ENCODE measurements at regions not wholly inside any gene's neighbourhood (a gene's known extent, or its start where the extent isn't known, plus 50 kb on each side); places are given as distances from the start of the nearest gene placed in this dataset.
A peak's percentile ranks its signal among the peaks of the same experiment; 100 is the strongest.
"Not testable (repeated sequence)": the region's sequence is repeated elsewhere in the genome, so short reads cannot be mapped to it uniquely, and the experiment has no call there.

DNA sequence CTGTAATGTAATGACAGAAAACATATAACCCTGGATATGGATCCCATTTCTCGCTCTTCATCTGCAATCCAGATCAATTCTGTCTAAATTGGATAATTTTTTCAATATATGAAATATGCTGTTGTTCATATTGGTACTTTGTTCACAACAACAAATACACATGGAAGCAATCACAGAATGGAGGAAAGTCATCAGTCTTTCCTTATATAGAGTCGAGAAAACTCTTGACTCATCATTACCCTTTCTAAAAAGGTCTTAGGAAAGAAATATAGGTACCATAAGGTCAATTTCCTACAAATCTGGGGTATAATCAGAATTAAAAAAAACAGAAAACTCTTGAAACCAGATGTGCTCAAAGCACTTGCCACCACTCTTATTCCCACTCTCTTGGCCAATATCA is 677.6 kb upstream of the ID4 start:
- DNase-seq: no peak

DNA sequence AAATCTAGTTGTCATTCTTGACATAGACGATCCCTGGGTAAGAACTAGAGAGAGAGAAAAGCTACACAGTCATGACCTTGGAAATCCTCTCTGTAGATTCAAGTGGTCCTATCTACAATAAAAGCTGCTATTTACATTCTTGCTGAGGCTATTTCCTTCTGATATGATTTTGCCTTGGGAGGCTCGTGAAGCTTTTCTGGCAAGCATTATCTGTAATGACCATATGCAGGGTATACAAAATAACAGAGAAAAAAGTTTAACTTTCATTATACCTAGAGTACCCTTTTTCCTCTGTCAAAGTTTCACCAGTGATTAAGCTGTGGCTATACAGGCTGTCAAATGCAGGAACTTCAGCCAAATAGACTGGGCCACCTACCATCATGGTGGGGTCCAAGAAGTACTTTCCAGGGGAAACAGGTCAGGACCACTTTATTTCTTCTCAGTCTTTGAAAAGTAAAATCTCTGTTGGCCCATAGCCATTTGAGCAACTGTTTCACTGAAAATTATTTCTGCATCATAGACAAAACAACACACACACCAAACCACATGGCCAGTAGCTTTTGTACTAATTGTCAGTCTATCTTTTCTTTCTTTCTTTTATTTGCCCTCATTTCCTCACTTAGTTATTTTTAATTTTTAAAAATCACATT is 677.0 kb upstream of the ID4 start:
- DNase-seq: no peak

DNA sequence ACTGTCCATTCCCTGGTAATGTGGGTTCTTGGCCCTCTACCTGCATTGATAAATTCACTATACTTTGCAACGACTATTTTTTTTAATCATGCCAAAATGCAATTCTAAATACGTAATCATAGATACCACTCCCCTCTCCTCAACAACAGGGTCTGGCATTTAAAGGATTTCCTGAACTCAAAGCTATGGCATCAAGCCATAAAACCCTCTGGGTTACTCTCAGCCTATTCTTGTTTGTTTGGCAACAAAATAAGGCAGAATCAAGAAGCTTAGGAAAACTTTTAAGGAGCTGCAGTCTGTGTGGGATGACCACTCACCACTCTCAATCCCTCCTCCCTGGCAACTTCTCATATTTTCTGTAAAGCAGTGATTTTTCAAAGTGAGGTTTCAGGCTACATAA is 669.9 kb upstream of the ID4 start:
- no peak for DNase-seq

DNA sequence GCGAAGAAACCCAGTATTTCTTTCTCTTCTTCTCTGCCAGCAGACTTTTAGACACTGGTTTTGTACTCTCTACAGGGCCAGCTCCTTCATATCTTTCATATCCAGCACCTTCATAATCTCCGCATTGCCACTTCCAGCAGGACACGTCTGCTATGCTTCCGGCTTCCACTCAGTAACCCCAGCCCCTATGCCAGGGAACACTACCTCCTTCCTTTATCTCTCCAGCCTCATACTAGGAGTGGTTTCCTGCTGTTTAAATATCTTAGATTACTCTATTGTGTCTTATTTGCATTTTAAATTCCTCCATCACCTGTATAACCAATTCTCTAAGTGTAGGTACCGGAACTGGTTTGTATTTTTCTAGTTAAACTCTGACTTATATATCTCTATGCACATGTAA is 667.8 kb upstream of the ID4 start:
- no peak for DNase-seq

- no peak for DNase-seq
Observed at GRCh38 chr6:19175023-19175422, 662.1 kb upstream of the ID4 start.

DNA sequence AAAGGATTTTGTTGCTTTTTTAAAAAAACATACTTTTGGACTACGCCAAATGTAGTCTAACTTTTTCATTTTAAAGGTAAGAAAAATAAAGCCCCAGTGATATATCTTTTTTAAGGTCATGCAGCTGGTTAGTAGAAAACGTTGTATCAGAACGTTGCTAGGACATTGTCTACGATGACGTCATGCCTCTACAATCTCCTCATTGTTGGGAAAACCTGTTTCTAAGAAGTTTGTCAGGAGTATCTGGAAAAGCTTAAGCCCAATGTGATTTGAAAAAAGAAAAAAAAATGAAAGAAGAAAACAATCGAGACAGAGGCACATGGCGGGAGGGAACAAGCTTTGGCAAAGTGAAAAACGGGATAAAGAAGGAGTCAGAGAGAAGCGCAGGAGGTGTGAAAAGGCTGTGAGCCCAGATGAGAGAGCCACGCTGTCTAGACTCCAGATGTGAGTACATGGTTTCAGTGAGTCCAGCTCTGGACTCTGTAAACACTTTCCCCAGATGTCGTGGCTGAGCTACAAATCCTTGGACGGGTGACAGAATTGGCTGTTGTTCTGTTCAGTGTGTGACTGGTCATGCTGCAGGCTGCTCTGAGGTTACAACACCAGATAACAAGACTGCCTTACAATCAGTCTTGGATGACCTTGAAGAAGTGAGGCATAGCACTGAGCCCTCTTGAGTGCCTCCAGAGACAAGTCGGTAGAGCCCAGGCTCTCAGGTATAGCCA is 656.7 kb upstream of the ID4 start:
- DNase-seq: no peak

DNA sequence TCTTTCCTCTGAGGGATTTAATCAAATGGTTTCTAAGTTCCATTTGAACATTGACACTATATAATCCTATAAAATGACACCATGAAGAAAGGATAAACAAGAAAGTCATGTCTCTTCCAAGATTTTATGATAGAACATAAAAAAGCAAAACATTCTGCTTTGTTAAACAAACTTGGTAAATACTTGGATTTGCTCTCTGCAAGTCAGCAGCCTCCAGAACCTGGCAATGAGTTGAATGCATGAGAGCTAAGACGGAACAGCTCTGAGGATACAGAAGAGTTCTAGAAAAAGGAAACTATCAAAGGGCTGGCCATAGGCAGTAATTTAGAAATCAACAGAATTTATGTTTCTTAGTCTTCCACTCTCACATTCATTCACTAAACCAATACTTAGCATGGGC is 656.0 kb upstream of the ID4 start:
- no peak for DNase-seq

GRCh38 chr6:19193624-19194023 is 643.5 kb upstream of the ID4 start:
- no peak for DNase-seq

- DNase-seq: no peak
Observed at GRCh38 chr6:19204445-19204844, 632.7 kb upstream of the ID4 start.

DNA sequence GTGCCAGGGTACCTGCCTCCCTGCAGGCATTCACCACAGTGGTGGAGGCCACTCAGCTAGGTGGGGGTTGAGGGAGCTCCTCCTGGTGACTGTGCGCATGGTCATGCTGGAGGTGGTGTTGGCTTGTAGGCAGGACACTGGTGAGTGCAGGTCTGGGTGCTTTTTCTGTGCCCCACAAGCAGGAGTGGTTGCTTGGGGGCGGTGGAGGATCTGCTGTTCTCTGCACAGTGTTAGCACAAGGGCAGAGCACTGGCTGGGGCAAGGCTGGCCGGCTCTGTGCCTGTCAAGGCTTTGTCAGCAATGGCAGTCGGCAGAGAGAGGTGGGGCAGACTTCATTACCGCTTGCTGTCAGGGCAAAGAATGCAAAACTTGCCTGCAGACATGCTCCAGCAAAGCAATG is 632.1 kb upstream of the ID4 start:
- DNase-seq: no peak

DNA sequence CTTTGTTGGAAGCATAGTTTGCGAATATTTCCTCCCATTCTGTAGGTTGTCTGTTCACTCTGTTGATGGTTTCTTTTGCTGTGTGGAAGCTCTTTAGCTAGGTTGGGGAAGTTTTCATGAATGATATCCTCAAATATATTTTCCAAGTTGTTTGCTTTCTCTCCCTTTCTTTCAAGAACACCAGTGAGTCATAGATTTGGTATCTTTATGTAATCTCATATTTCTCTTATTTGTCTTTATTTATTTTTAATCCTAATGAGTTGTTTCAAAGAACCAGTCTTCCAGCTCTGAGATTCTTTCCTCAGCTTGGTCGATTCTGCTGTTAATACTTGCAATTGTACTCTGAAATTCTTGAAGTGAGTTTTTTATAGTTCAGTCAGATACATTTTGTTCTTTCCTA is 628.0 kb upstream of the ID4 start:
- DNase-seq: no peak

- DNase-seq: no peak
Observed at GRCh38 chr6:19210849-19211590, 626.1 kb upstream of the ID4 start.

- DNase-seq: no peak
Observed at GRCh38 chr6:19214231-19214630, 622.9 kb upstream of the ID4 start.

DNA sequence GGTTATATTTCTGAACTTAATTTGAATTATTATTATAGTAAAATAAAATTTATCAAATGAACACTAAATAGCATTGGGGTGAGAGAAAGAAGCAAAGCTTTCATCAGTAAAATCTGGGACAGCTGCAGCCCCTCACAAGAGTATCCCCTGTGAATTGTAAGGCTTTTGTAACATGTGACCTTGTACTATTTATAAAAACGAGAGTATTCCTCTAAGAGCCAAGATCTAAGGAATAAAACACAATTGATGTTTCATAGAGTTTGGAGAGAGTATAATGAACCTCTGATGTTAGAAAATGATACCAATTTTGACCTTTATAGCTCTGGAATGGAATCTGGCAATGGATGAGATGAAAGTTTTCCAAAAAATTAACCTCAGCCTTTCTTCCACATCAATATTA is 617.2 kb upstream of the ID4 start:
- no peak for DNase-seq

GRCh38 chr6:19231878-19232561 is 605.1 kb upstream of the ID4 start:
- peak; percentile 31 for DNase-seq

GRCh38 chr6:19245656-19246055 is 591.5 kb upstream of the ID4 start:
- DNase-seq: no peak

GRCh38 chr6:19247181-19247580 is 590.0 kb upstream of the ID4 start:
- not testable (repeated sequence) for DNase-seq

DNA sequence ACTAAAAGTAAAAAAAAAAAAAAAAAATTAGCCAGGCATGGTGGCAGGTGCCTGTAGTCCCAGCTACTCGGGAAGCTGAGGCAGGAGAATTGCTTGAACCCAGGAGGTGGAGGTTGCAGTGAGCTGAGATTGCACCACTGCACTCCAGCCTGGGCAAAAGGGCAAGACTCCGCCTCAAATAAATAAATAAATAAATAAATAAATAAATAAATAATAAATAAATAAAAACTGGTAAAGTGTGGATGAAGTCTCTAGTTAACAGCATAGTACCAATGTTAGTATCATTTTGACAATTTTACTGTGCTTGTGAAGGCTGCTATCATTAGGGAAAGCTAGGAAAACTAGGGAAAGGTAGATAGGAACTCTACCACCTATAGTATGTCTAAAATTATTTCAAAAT is 581.0 kb upstream of the ID4 start:
- DNase-seq: not testable (repeated sequence)

GRCh38 chr6:19261642-19262041 is 575.5 kb upstream of the ID4 start:
- no peak for DNase-seq

DNA sequence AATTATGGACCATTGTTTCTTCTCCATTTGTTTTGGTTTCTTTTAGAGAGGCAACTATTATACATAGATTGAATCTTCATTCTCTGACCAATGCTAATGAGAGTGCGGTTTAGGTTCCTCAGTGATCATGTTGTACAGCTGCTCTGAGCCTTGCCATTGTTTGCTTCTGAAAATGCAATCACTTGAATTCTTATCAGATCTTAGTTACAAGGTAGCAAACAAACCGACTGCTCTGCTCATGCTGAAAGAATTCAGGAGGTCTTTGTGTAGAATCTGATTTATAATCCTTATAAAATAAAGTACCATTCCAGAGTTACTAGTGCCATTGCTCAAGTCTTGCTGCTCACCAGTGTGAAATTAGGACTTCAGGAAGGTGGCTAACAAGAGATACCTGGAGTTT is 569.1 kb upstream of the ID4 start:
- peak; percentile 37 for DNase-seq

DNA sequence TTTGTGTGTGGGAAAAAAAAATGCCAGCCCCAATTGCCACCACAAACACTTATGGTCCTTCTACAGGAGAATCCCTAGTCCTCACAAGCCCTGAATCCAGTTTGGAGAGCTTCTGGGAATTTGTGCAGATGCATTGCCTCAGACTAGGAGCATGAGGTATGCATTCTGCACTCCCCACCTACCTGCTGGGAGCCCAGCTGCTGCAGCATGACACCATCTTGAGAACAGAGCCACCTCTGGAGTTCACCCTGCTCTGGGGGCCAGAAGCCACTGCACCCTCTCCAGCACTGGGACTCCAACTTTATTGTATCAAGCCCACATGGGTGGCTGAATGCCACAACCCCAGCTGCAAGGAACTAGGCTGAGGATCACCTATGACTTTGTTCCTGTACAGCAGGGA is 568.5 kb upstream of the ID4 start:
- DNase-seq: no peak

GRCh38 chr6:19269341-19269898 is 567.8 kb upstream of the ID4 start:
- DNase-seq: no peak

DNA sequence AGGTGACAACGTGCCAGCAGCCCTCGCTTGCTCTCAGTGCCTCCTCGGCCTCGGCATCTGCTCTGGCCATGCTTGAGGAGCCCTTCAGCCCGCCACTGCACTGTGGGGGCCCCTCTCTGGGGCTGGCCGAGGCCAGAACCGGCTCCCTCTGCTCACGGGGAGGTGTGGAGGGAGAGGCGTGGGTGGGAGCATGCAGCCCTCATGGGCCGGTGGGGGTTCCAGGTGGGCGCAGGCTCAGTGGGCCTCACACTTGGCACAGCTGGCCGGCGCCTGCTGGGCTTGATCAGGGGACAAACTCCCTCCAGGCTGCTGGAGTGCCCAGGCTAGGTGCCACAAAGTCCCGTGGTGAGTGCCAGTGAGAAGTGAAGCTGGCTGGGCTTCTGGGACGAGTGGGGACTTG is 566.6 kb upstream of the ID4 start:
- DNase-seq: no peak
